ENCODE measurements at regions not wholly inside any gene's neighbourhood (a gene's known extent, or its start where the extent isn't known, plus 50 kb on each side); places are given as distances from the start of the nearest gene placed in this dataset.

GRCh38 chr16:65333283-65333682, 211.4 kb upstream of the CDH11 start:
- Histone ChIP-seq H3K4me2 (ENCODE audit: insufficient read depth in 1 of 2, low read depth in 2 of 2, low read length in 2 of 2) (no peak overlapping the region), H3K23ac (ENCODE audit: insufficient read length) (no peak overlapping the region), H3K27ac (ENCODE audit: low read depth, low read length) (no peak overlapping the region), H3K79me1 (ENCODE audit: low read depth, low read length) (no peaks in the 10 kb centered on the region), H3K4ac (replicated peaks; ENCODE audit: insufficient read length, low read depth, low read length) (no peak overlapping the region), H2BK5ac (ENCODE audit: low read depth, low read length) (no peak overlapping the region), H2BK12ac (ENCODE audit: low read depth, low read length) (no peak overlapping the region), H2BK20ac (ENCODE audit: low read length) (no peak overlapping the region), H3K14ac (ENCODE audit: insufficient read length) (no peak overlapping the region), H2BK120ac (replicated peaks; ENCODE audit: low read depth, low read length) (no peak overlapping the region), H4K91ac (replicated peaks; ENCODE audit: insufficient read length, low read length) (no peak overlapping the region), H3K9ac (replicated peaks in 1 of 4; ENCODE audit: extremely low read depth in 1 of 4, low read depth in 3 of 4, low read length in 3 of 4) (no peak overlapping the region), H4K8ac (ENCODE audit: extremely low read depth, insufficient read depth, low read length) (no peak overlapping the region), H3K18ac (ENCODE audit: extremely low read depth, low read length) (no peak overlapping the region), H4K20me1 (replicated peaks in 1 of 2; ENCODE audit: control insufficient read depth in 1 of 2, insufficient read depth in 2 of 2, low read length in 2 of 2) (no peaks in the 10 kb centered on the region), H2AK5ac (ENCODE audit: low read depth, low read length) (no peak overlapping the region), H3K23me2 (ENCODE audit: low read depth, low read length) (peaks cover 2% of the 10 kb centered on the region; the same call in 1 of the 2 replicates), H2BK15ac (ENCODE audit: low read length) (no peak overlapping the region), H4K5ac (ENCODE audit: insufficient read length, low read depth, low read length) (no peak overlapping the region), H3K36me3 (ENCODE audit: control insufficient read depth in 2 of 4, insufficient read depth in 4 of 4, low read length in 3 of 4) (no peaks in the 10 kb centered on the region), H3K79me2 (ENCODE audit: control insufficient read depth in 1 of 2, insufficient read depth in 2 of 2, low read length in 2 of 2) (no peaks in the 10 kb centered on the region), H3K9me3 (ENCODE audit: insufficient read depth in 2 of 2, low read depth in 1 of 2, low read length in 1 of 2) (no peaks in the 10 kb centered on the region), H3K27me3 (replicated peaks in 1 of 4; ENCODE audit: control insufficient read depth in 3 of 4, extremely low read depth in 1 of 4, insufficient read depth in 3 of 4, low read length in 3 of 4) (no peaks in the 10 kb centered on the region), H3K4me1 (replicated peaks in 1 of 4; ENCODE audit: control insufficient read depth in 3 of 4, insufficient read depth in 4 of 4, low read length in 3 of 4) (no peaks in the 10 kb centered on the region), H3K4me3 (ENCODE audit: extremely low read depth in 1 of 4, insufficient read depth in 2 of 4, low read depth in 3 of 4, low read length in 4 of 4) (no peak overlapping the region), H2AFZ (ENCODE audit: low read length) (no peak overlapping the region), H3K56ac (replicated peaks; ENCODE audit: insufficient read length, low read depth, low read length) (no peak overlapping the region)
- no peak for DNase-seq (ENCODE audit: low read depth in 1 of 2, low spot score in 2 of 2)
- WGBS, 2 experiments (ENCODE audit: extremely low coverage in 1 of 2, insufficient coverage in 1 of 2, insufficient read length in 1 of 2, insufficient replicate concordance in 2 of 2, low coverage in 1 of 2, low lambda C conversion rate in 2 of 2, missing lambda C conversion rate in 1 of 2): 97% methylated on average over 2 of the region's 2 CpGs; no CpG with 5 or more reads in 1 of the 2 experiments
- TF ChIP-seq GTF2F1 (IDR thresholded peaks at IDR 0.05; ENCODE audit: borderline replicate concordance, low read depth, low read length) (no peak), CREB1 (IDR thresholded peaks at IDR 0.05) (no peak), KDM5A (IDR thresholded peaks at IDR 0.05; ENCODE audit: low read length) (no peak), POU5F1 (IDR thresholded peaks at IDR 0.05; ENCODE audit: low read depth, low read length) (no peak), CHD1 (IDR thresholded peaks at IDR 0.05; ENCODE audit: low read depth, low read length) (no peak), CBX5 (IDR thresholded peaks at IDR 0.05; ENCODE audit: low read depth, low read length) (no peak), BCL11A (IDR thresholded peaks at IDR 0.05; ENCODE audit: low read depth in 2 of 2, low read length in 2 of 2) (no peak)
- ChIA-PET POLR2A (ENCODE audit: partially characterized antibody) (no interaction called here), CTCF (ENCODE audit: partially characterized antibody) (no interaction called here)
- FAIRE-seq: no peak

All from H1 (cell line).